Transverse colon (tissue), 3 donors: ENCODE measurements at regions not wholly inside any gene's neighbourhood (a gene's known extent, or its start where the extent isn't known, plus 50 kb on each side); places are given as distances from the start of the nearest gene placed in this dataset.

ENCODE experiments used
- CTCF ChIP-seq, 5 experiments: fragments of 200-600 bp in 3 of 5; fragments of 450-650 bp in 2 of 5; sonication (generic) in 3 of 5; IDR thresholded peaks; 1 replicate in 2 of 5; 2 replicates in 3 of 5; pipeline ENCODE4 v1.5.1; 2016 to 2017; ENCODE audit warnings: antibody characterized with exemption in 5 of 5, inconsistent platforms in 3 of 5, mild to moderate bottlenecking in 2 of 5, moderate library complexity in 1 of 5
- POLR2A ChIP-seq: fragments of 450-650 bp; IDR thresholded peaks from one replicate; pipeline ENCODE4 v1.6.1; 2016; ENCODE audit warnings: antibody characterized with exemption, mild to moderate bottlenecking, moderate library complexity

GRCh38 chr11:123366924-123367323 is 63.1 kb upstream of the GRAMD1B start:
- TF ChIP-seq CTCF (IDR thresholded peaks at IDR 0.05): no peak
- no peak for TF ChIP-seq POLR2A
